IMR-90 (cell line): ENCODE measurements at regions not wholly inside any gene's neighbourhood (a gene's known extent, or its start where the extent isn't known, plus 50 kb on each side); places are given as distances from the start of the nearest gene placed in this dataset.

Experiments
- MAFK ChIP-seq: IDR thresholded peaks from 2 replicates; pipeline ENCODE4 v1.6.1; 2012; ENCODE audit warnings: low read depth, low read length, improper control_type of control experiment
- POLR2A ChIP-seq: IDR thresholded peaks from 2 replicates; pipeline ENCODE4 v1.6.1; 2012; ENCODE audit warnings: mild to moderate bottlenecking, low read depth, low read length
- RFX5 ChIP-seq: IDR thresholded peaks from 2 replicates; pipeline ENCODE4 v1.8.0; 2012; ENCODE audit warnings: low read depth, mild to moderate bottlenecking, low read length, moderate library complexity
- SMC3 ChIP-seq: fragments of 150-350 bp; IDR thresholded peaks from 2 replicates; pipeline ENCODE4 v1.6.1; 2016; ENCODE audit warnings: low read depth, mild to moderate bottlenecking, antibody characterized with exemption, low read length, moderate library complexity
- TF ChIP-seq, protein P1 (sequence below): conservative IDR thresholded peaks from 2 replicates; pipeline ENCODE4 v1.5.1; 2012; ENCODE audit warnings: mild to moderate bottlenecking, low read depth, low read length, improper control_type of control experiment
- TF ChIP-seq, protein P2 (sequence below): fragments of 150-350 bp; IDR thresholded peaks from 2 replicates; pipeline ENCODE4 v1.6.1; 2017; ENCODE audit warnings: mild to moderate bottlenecking, antibody characterized with exemption, low read length, low read depth

DNA sequence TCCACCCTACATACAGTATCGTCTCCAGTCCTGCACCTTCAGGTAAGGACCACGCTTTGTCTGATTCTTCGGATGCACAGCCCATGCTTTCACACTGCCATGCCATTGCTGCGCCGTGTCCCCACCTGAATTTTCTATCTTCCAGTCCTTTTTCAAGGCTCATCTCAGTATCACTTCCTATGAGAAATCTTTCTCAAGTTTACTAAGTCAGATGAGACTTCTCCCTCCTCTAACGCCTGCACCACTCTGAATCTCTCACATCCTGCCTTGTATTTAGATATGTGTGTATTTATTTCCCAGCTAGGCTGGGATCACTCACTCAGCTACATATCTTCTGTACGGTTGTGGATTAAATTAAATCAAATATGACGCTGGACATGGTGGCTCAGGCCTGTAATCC, 116.8 kb downstream of the SMIM20 start:
- TF ChIP-seq SMC3: no peak
- TF ChIP-seq, protein P1, sequence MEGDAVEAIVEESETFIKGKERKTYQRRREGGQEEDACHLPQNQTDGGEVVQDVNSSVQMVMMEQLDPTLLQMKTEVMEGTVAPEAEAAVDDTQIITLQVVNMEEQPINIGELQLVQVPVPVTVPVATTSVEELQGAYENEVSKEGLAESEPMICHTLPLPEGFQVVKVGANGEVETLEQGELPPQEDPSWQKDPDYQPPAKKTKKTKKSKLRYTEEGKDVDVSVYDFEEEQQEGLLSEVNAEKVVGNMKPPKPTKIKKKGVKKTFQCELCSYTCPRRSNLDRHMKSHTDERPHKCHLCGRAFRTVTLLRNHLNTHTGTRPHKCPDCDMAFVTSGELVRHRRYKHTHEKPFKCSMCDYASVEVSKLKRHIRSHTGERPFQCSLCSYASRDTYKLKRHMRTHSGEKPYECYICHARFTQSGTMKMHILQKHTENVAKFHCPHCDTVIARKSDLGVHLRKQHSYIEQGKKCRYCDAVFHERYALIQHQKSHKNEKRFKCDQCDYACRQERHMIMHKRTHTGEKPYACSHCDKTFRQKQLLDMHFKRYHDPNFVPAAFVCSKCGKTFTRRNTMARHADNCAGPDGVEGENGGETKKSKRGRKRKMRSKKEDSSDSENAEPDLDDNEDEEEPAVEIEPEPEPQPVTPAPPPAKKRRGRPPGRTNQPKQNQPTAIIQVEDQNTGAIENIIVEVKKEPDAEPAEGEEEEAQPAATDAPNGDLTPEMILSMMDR: no peak
- TF ChIP-seq, protein P2, sequence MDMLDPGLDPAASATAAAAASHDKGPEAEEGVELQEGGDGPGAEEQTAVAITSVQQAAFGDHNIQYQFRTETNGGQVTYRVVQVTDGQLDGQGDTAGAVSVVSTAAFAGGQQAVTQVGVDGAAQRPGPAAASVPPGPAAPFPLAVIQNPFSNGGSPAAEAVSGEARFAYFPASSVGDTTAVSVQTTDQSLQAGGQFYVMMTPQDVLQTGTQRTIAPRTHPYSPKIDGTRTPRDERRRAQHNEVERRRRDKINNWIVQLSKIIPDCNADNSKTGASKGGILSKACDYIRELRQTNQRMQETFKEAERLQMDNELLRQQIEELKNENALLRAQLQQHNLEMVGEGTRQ: no peak
- TF ChIP-seq MAFK: no peak
- no peak for TF ChIP-seq RFX5
- TF ChIP-seq POLR2A: no peak
